Loucy (cell line): ENCODE measurements at regions not wholly inside any gene's neighbourhood (a gene's known extent, or its start where the extent isn't known, plus 50 kb on each side); places are given as distances from the start of the nearest gene placed in this dataset.

Experiments used
- H2AFZ ChIP-seq: fragments of 200-600 bp; sonication (generic); 2 replicates; pipeline ENCODE4 v1.6.0; 2016; ENCODE audit warnings: antibody characterized with exemption, mild to moderate bottlenecking, low read length, moderate library complexity
- H3F3A ChIP-seq: fragments of 200-600 bp; 2 replicates; pipeline ENCODE4 v1.6.0; 2016; ENCODE audit warnings: antibody characterized with exemption, low read depth, mild to moderate bottlenecking
- H3K27me3 ChIP-seq: fragments of 200-600 bp; sonication (generic); 2 replicates; pipeline ENCODE4 v1.6.1; 2014; ENCODE audit warnings: low read length, mild to moderate bottlenecking; ENCODE audit not compliant: insufficient read depth, poor library complexity, severe bottlenecking
- H3K36me3 ChIP-seq: fragments of 200-600 bp; sonication (generic); 2 replicates; pipeline ENCODE4 v1.6.1; 2016; ENCODE audit warnings: low read length; ENCODE audit not compliant: insufficient read depth
- H3K4me1 ChIP-seq: fragments of 200-600 bp; sonication (generic); 2 replicates; pipeline ENCODE4 v1.5.1; 2014; ENCODE audit warnings: low read length, mild to moderate bottlenecking; ENCODE audit not compliant: insufficient read depth, poor library complexity, severe bottlenecking
- H3K4me2 ChIP-seq: fragments of 200-600 bp; sonication (generic); 2 replicates; pipeline ENCODE4 v1.6.0; 2014; ENCODE audit warnings: antibody characterized with exemption, low read length, low read depth, mild to moderate bottlenecking; ENCODE audit not compliant: poor library complexity, severe bottlenecking
- H3K4me3 ChIP-seq: fragments of 200-600 bp; sonication (generic); 2 replicates; pipeline ENCODE4 v1.5.1; 2014; ENCODE audit warnings: low read length, mild to moderate bottlenecking, mixed read lengths; ENCODE audit not compliant: poor library complexity, severe bottlenecking
- H3K79me2 ChIP-seq: fragments of 200-600 bp; sonication (generic); 2 replicates; pipeline ENCODE4 v1.6.1; 2014; ENCODE audit warnings: low read length; ENCODE audit not compliant: insufficient read depth
- H3K9ac ChIP-seq: fragments of 200-600 bp; sonication (generic); 2 replicates; pipeline ENCODE4 v1.6.0; 2014; ENCODE audit warnings: mild to moderate bottlenecking, low read depth, low read length, moderate library complexity; ENCODE audit not compliant: poor library complexity, severe bottlenecking
- H3K9me2 ChIP-seq: fragments of 200-600 bp; sonication (generic); replicated peaks from 2 replicates; pipeline ENCODE4 v1.6.1; 2016; ENCODE audit warnings: low read depth, low read length, mixed read lengths
- H3K9me3 ChIP-seq: fragments of 200-600 bp; sonication (generic); 2 replicates; pipeline ENCODE4 v1.6.1; 2014; ENCODE audit warnings: mild to moderate bottlenecking, antibody characterized with exemption, low read length, low read depth; ENCODE audit not compliant: insufficient read depth
- H4K20me1 ChIP-seq: fragments of 200-600 bp; sonication (generic); 2 replicates; pipeline ENCODE4 v1.6.0; 2014; ENCODE audit warnings: antibody characterized with exemption, low read length, mild to moderate bottlenecking; ENCODE audit not compliant: insufficient read depth, poor library complexity, severe bottlenecking
- EZH2phosphoT487 ChIP-seq: fragments of 200-600 bp; IDR thresholded peaks from 2 replicates; pipeline ENCODE4 v1.6.1; 2018; ENCODE audit warnings: antibody characterized with exemption, mild to moderate bottlenecking, moderate library complexity, borderline replicate concordance
- TF ChIP-seq, protein P1 (sequence below): fragments of 200-600 bp; sonication (generic); conservative IDR thresholded peaks from 2 replicates; pipeline ENCODE4 v1.5.1; 2014; ENCODE audit warnings: mild to moderate bottlenecking, antibody characterized with exemption, low read length

DNA sequence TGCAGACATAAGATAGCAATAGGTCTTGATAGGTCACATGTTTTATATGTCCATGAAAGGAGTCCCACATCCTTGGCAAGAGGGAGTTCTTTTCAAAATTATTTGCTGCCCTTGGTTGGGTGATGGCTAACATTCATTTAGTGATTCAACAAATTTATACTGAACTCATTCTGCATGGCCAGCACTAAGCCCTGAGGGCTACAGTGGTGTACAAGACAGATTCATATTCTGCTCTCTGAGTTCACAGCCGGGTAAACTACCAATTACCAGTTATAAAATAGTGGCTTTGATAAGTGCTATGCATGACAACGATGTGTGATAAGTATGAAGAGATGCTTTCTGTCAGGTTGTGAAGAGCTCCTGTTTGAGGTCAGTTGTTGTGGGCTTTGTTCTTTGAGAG, 340.0 kb downstream of the GABRG2 start:
- Histone ChIP-seq H3K4me1 (no peaks in the 10 kb centered on the region), H3K79me2 (no peaks in the 10 kb centered on the region), H3F3A (no peaks in the 10 kb centered on the region), H4K20me1 (no peaks in the 10 kb centered on the region), H3K9me3 (no peaks in the 10 kb centered on the region), H3K27me3 (no peaks in the 10 kb centered on the region), H3K36me3 (no peaks in the 10 kb centered on the region), H3K9me2 (no peaks in the 10 kb centered on the region), H3K4me3 (no peak overlapping the region), H3K9ac (no peak overlapping the region), H3K4me2 (no peak overlapping the region), H2AFZ (no peak overlapping the region)
- TF ChIP-seq, protein P1, sequence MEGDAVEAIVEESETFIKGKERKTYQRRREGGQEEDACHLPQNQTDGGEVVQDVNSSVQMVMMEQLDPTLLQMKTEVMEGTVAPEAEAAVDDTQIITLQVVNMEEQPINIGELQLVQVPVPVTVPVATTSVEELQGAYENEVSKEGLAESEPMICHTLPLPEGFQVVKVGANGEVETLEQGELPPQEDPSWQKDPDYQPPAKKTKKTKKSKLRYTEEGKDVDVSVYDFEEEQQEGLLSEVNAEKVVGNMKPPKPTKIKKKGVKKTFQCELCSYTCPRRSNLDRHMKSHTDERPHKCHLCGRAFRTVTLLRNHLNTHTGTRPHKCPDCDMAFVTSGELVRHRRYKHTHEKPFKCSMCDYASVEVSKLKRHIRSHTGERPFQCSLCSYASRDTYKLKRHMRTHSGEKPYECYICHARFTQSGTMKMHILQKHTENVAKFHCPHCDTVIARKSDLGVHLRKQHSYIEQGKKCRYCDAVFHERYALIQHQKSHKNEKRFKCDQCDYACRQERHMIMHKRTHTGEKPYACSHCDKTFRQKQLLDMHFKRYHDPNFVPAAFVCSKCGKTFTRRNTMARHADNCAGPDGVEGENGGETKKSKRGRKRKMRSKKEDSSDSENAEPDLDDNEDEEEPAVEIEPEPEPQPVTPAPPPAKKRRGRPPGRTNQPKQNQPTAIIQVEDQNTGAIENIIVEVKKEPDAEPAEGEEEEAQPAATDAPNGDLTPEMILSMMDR: no peak
- no peak for TF ChIP-seq EZH2phosphoT487

DNA sequence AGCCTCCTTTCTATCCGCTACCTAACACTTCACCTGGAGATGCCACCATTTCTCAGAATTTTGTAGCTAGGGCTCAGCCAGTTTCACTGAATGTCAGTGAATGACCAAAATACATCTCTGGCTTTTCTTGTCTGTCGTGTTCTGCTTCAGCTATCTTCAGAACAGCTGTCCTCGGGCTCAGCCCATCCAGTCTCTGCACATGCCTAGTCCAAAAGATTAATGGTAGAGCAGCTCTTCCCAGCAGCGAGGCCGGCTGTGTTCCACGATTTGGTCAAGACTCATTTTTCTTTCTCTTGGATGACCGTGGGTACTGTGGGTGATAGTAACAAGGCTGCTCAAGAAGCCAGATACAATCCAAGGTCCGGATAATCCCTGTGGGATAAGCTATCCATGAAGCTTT, 342.8 kb downstream of the GABRG2 start:
- H3K27me3 ChIP-seq: no peaks in the 10 kb centered on the region
- no peak overlapping the region for H2AFZ ChIP-seq
- no peaks in the 10 kb centered on the region for H3K36me3 ChIP-seq
- H3K79me2 ChIP-seq: no peaks in the 10 kb centered on the region
- H3K4me3 ChIP-seq: no peak overlapping the region
- H3K9ac ChIP-seq: no peak overlapping the region
- no peaks in the 10 kb centered on the region for H3K9me3 ChIP-seq
- H4K20me1 ChIP-seq: no peaks in the 10 kb centered on the region
- H3K4me1 ChIP-seq: no peaks in the 10 kb centered on the region
- no peak overlapping the region for H3K4me2 ChIP-seq
- H3F3A ChIP-seq: no peaks in the 10 kb centered on the region
- TF ChIP-seq EZH2phosphoT487: no peak
- TF ChIP-seq, protein P1: no peak
- no peaks in the 10 kb centered on the region for H3K9me2 ChIP-seq

DNA sequence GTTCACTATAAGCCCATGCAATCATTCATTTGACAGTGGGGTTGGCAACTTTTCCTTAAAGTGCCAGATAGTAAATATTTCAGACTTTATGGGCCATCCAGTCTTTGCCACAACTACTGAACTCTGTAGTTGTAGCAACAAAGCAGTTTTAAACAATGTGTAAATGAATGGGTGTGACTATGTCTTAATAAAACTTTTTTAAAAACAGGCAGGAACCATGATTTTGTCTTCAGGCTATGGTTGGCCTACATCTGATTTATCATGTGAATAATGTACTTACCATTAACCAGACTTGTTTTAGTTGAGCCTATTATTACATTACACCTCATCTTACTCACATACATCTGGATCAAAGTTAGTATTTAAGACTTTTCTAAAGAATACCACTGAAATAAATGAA, 361.6 kb downstream of the GABRG2 start:
- Histone ChIP-seq H3K9me2 (no peaks in the 10 kb centered on the region), H3K79me2 (no peaks in the 10 kb centered on the region), H3F3A (no peaks in the 10 kb centered on the region), H3K9ac (no peak overlapping the region), H3K4me3 (no peak overlapping the region), H3K9me3 (no peaks in the 10 kb centered on the region), H3K27me3 (no peaks in the 10 kb centered on the region), H4K20me1 (no peaks in the 10 kb centered on the region), H3K4me2 (no peak overlapping the region), H2AFZ (no peak overlapping the region), H3K36me3 (no peaks in the 10 kb centered on the region), H3K4me1 (no peaks in the 10 kb centered on the region)
- TF ChIP-seq EZH2phosphoT487: no peak
- TF ChIP-seq, protein P1: no peak
